Lower leg skin (tissue), 3 donors: ENCODE measurements at regions not wholly inside any gene's neighbourhood (a gene's known extent, or its start where the extent isn't known, plus 50 kb on each side); places are given as distances from the start of the nearest gene placed in this dataset.

Source experiments
- POLR2A ChIP-seq, 2 donors: fragments of 450-650 bp; IDR thresholded peaks; one replicate each; pipeline ENCODE4 v1.6.1; 2016 to 2017; ENCODE audit warnings: antibody characterized with exemption in 2 of 2, mild to moderate bottlenecking in 1 of 2, moderate library complexity in 1 of 2
- TF ChIP-seq, protein P1 (sequence below), 3 donors: fragments of 450-650 bp; IDR thresholded peaks; one replicate each; pipeline ENCODE4 v1.5.1; 2016; ENCODE audit warnings: antibody characterized with exemption in 3 of 3, mild to moderate bottlenecking in 3 of 3, moderate library complexity in 2 of 3

DNA sequence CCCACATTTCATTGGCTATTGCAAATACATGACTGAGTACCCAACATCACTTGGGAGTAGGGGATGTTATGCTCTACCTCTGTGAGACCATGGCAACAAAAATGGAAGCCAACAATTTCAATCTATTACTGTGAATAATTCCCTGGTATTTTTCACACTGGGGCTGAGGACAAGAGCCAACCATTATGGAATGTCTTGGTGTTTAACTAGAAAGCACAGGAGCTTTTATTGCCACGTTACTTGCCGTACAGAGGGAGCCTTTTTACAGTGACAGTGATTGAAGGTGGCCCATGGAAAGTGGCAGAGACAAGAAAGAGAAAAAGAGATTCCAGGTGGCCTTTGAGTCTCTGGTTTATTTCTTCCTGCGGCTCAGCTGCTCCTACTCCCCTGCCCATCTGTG lies 105.7 kb upstream of the TBC1D5 start:
- TF ChIP-seq, protein P1, sequence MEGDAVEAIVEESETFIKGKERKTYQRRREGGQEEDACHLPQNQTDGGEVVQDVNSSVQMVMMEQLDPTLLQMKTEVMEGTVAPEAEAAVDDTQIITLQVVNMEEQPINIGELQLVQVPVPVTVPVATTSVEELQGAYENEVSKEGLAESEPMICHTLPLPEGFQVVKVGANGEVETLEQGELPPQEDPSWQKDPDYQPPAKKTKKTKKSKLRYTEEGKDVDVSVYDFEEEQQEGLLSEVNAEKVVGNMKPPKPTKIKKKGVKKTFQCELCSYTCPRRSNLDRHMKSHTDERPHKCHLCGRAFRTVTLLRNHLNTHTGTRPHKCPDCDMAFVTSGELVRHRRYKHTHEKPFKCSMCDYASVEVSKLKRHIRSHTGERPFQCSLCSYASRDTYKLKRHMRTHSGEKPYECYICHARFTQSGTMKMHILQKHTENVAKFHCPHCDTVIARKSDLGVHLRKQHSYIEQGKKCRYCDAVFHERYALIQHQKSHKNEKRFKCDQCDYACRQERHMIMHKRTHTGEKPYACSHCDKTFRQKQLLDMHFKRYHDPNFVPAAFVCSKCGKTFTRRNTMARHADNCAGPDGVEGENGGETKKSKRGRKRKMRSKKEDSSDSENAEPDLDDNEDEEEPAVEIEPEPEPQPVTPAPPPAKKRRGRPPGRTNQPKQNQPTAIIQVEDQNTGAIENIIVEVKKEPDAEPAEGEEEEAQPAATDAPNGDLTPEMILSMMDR (IDR thresholded peaks at IDR 0.05), result no peak
- TF ChIP-seq POLR2A (IDR thresholded peaks at IDR 0.05), result no peak
